Transverse colon (tissue), 4 donors: ENCODE measurements at regions not wholly inside any gene's neighbourhood (a gene's known extent, or its start where the extent isn't known, plus 50 kb on each side); places are given as distances from the start of the nearest gene placed in this dataset.
"Not testable (repeated sequence)": the region's sequence is repeated elsewhere in the genome, so short reads cannot be mapped to it uniquely, and the experiment has no call there.

Source experiments
- EP300 ChIP-seq: sonication (generic); formaldehyde crosslinking; IDR thresholded peaks from one replicate; pipeline ENCODE4 v1.6.1; 2017; ENCODE audit warnings: antibody characterized with exemption, low read depth
- POLR2A ChIP-seq: fragments of 450-650 bp; IDR thresholded peaks from one replicate; pipeline ENCODE4 v1.6.1; 2016; ENCODE audit warnings: antibody characterized with exemption, mild to moderate bottlenecking, moderate library complexity
- POLR2AphosphoS5 ChIP-seq, 3 donors: sonication (generic); formaldehyde crosslinking; IDR thresholded peaks; one replicate each; pipeline ENCODE4 v1.6.1; 2016; ENCODE audit warnings: antibody characterized with exemption in 3 of 3
- TF ChIP-seq, protein P1 (sequence below), 5 experiments: fragments of 200-600 bp in 3 of 5; fragments of 450-650 bp in 2 of 5; sonication (generic) in 3 of 5; IDR thresholded peaks; 1 replicate in 2 of 5; 2 replicates in 3 of 5; pipeline ENCODE4 v1.5.1; 2016 to 2017; ENCODE audit warnings: antibody characterized with exemption in 5 of 5, inconsistent platforms in 3 of 5, mild to moderate bottlenecking in 2 of 5, moderate library complexity in 1 of 5

DNA sequence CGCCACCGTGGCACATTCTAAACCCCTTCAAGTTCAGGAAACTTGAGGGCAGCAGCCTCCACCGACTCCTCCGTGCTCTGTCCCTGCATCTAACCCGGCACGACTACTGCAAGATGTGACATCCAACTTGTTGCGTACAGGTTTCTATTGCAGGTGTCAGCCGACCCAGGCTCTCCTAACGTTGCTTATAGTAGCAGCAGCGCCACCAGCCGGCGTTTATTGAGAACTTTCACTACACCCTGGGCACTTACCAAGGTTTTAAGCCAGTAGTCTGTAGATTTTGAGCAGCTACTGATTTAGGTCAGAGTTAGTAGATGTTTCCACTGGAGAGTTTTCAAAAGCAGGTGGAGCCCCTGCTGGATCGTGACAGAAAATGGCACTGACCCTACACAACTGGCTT, 200.6 kb upstream of the PRKX start:
- TF ChIP-seq, protein P1, sequence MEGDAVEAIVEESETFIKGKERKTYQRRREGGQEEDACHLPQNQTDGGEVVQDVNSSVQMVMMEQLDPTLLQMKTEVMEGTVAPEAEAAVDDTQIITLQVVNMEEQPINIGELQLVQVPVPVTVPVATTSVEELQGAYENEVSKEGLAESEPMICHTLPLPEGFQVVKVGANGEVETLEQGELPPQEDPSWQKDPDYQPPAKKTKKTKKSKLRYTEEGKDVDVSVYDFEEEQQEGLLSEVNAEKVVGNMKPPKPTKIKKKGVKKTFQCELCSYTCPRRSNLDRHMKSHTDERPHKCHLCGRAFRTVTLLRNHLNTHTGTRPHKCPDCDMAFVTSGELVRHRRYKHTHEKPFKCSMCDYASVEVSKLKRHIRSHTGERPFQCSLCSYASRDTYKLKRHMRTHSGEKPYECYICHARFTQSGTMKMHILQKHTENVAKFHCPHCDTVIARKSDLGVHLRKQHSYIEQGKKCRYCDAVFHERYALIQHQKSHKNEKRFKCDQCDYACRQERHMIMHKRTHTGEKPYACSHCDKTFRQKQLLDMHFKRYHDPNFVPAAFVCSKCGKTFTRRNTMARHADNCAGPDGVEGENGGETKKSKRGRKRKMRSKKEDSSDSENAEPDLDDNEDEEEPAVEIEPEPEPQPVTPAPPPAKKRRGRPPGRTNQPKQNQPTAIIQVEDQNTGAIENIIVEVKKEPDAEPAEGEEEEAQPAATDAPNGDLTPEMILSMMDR (IDR thresholded peaks at IDR 0.05), result not testable (repeated sequence)
- not testable (repeated sequence) for TF ChIP-seq POLR2AphosphoS5 (IDR thresholded peaks at IDR 0.05); POLR2A; EP300
